Osteocyte (in vitro differentiated cells): ENCODE measurements at regions not wholly inside any gene's neighbourhood (a gene's known extent, or its start where the extent isn't known, plus 50 kb on each side); places are given as distances from the start of the nearest gene placed in this dataset.

Source experiments
- DNase-seq: peaks from one replicate; pipeline ENCODE4 v3.0.0; 2021; ENCODE audit warnings: mixed read lengths; ENCODE audit not compliant: unreplicated experiment; ENCODE audit errors: extremely low spot score
- H3K27ac Mint-ChIP-seq: one replicate; pipeline ENCODE4 v1.8.0; 2021; ENCODE audit warnings: mild to moderate bottlenecking, mixed read lengths; ENCODE audit not compliant: unreplicated experiment
- H3K27me3 Mint-ChIP-seq: one replicate; pipeline ENCODE4 v1.8.0; 2021; ENCODE audit warnings: mixed read lengths; ENCODE audit not compliant: unreplicated experiment
- H3K36me3 Mint-ChIP-seq: one replicate; pipeline ENCODE4 v1.8.0; 2021; ENCODE audit warnings: mixed read lengths; ENCODE audit not compliant: unreplicated experiment
- H3K4me1 Mint-ChIP-seq: one replicate; pipeline ENCODE4 v1.8.0; 2021; ENCODE audit warnings: mixed read lengths; ENCODE audit not compliant: unreplicated experiment
- H3K4me3 Mint-ChIP-seq: one replicate; pipeline ENCODE4 v1.8.0; 2021; ENCODE audit warnings: mild to moderate bottlenecking, moderate library complexity, mixed read lengths; ENCODE audit not compliant: unreplicated experiment
- H3K9me3 Mint-ChIP-seq: one replicate; pipeline ENCODE4 v1.8.0; 2021; ENCODE audit warnings: mixed read lengths; ENCODE audit not compliant: unreplicated experiment
- CTCF ChIP-seq: fragments of 200-600 bp; sonication (generic); IDR thresholded peaks from 2 replicates; pipeline ENCODE4 v1.5.0; 2021; ENCODE audit warnings: antibody characterized with exemption, mild to moderate bottlenecking, moderate library complexity

GRCh38 chr5:29389993-29390392 is 1803.5 kb upstream of the CDH6 start:
- no peak for DNase-seq
- Mint-ChIP-seq H3K4me3 (no peak overlapping the region), H3K36me3 (no peaks in the 10 kb centered on the region), H3K27me3 (no peaks in the 10 kb centered on the region), H3K4me1 (no peaks in the 10 kb centered on the region), H3K27ac (no peak overlapping the region), H3K9me3 (peaks cover 8% of the 10 kb centered on the region)
- TF ChIP-seq CTCF, result no peak

GRCh38 chr5:29387384-29387783 is 1806.1 kb upstream of the CDH6 start:
- H3K36me3 Mint-ChIP-seq, result no peaks in the 10 kb centered on the region
- no peak for DNase-seq
- H3K4me1 Mint-ChIP-seq, result no peaks in the 10 kb centered on the region
- peaks cover 8% of the 10 kb centered on the region for H3K9me3 Mint-ChIP-seq
- H3K4me3 Mint-ChIP-seq, result no peak overlapping the region
- no peak overlapping the region for H3K27ac Mint-ChIP-seq
- TF ChIP-seq CTCF, result no peak
- H3K27me3 Mint-ChIP-seq, result no peaks in the 10 kb centered on the region

- no peaks in the 10 kb centered on the region for H3K9me3 Mint-ChIP-seq
- DNase-seq, result no peak
- TF ChIP-seq CTCF, result no peak
- no peaks in the 10 kb centered on the region for H3K4me1 Mint-ChIP-seq
- H3K36me3 Mint-ChIP-seq, result no peaks in the 10 kb centered on the region
- no peak overlapping the region for H3K27ac Mint-ChIP-seq
- no peak overlapping the region for H3K4me3 Mint-ChIP-seq
- no peaks in the 10 kb centered on the region for H3K27me3 Mint-ChIP-seq
These were observed 1810.7 kb upstream of the CDH6 start for GRCh38 chr5:29382780-29383179.

- Mint-ChIP-seq H3K9me3 (no peaks in the 10 kb centered on the region), H3K4me1 (no peaks in the 10 kb centered on the region), H3K27ac (no peak overlapping the region), H3K4me3 (no peak overlapping the region), H3K36me3 (no peaks in the 10 kb centered on the region), H3K27me3 (no peaks in the 10 kb centered on the region)
- no peak for DNase-seq
- TF ChIP-seq CTCF, result no peak
These were observed 1813.5 kb upstream of the CDH6 start for GRCh38 chr5:29380029-29380428.

GRCh38 chr5:29379619-29380018 is 1813.9 kb upstream of the CDH6 start:
- TF ChIP-seq CTCF, result no peak

More at GRCh38 chr5:29379619-29380018, 1813.9 kb upstream of the CDH6 start:
- Mint-ChIP-seq H3K4me1 (no peaks in the 10 kb centered on the region), H3K4me3 (no peak overlapping the region), H3K27me3 (no peaks in the 10 kb centered on the region), H3K9me3 (no peaks in the 10 kb centered on the region), H3K36me3 (no peaks in the 10 kb centered on the region), H3K27ac (no peak overlapping the region)
- DNase-seq, result no peak
